H1 (cell line): ENCODE measurements at regions not wholly inside any gene's neighbourhood (a gene's known extent, or its start where the extent isn't known, plus 50 kb on each side); places are given as distances from the start of the nearest gene placed in this dataset.

Source experiments
- CTCF ChIA-PET: fragments of 300-600 bp; sonication (Branson Sonifier 250); formaldehyde crosslinking; loops from one replicate; lab custom pipeline; 2021; ENCODE audit not compliant: partially characterized antibody; lab: Charles Lee
- POLR2A ChIA-PET: fragments of 300-600 bp; sonication (Branson Sonifier 250); formaldehyde crosslinking; loops from one replicate; lab custom pipeline; 2021; ENCODE audit warnings: inconsistent platforms; ENCODE audit not compliant: partially characterized antibody; lab: Charles Lee
- DNase-seq, 2 experiments: peaks; one replicate each; pipeline versions ENCODE4 v3.0.0 to v3.0.0-alpha.2; 2010 to 2022; ENCODE audit warnings: low spot score in 2 of 2, low read depth in 1 of 2, mixed read lengths in 1 of 2
- FAIRE-seq: peaks from 2 replicates; lab custom pipeline; 2011; peaks lifted over from hg19 to GRCh38; lab: Jason Lieb, UNC
- H2AFZ ChIP-seq: 2 replicates; pipeline ENCODE4 v1.8.1; 2012; ENCODE audit warnings: low read length, inconsistent platforms
- H2AK5ac ChIP-seq: 2 replicates; pipeline ENCODE4 v1.6.1; 2013; ENCODE audit warnings: low read depth, low read length
- H2BK120ac ChIP-seq: replicated peaks from 2 replicates; pipeline ENCODE3; 2013; ENCODE audit warnings: low read depth, low read length, inconsistent platforms
- H2BK12ac ChIP-seq: 2 replicates; pipeline ENCODE4 v1.6.1; 2013; ENCODE audit warnings: low read depth, low read length
- H2BK15ac ChIP-seq: 2 replicates; pipeline ENCODE4 v1.6.1; 2013; ENCODE audit warnings: low read length
- H2BK20ac ChIP-seq: 2 replicates; pipeline ENCODE4 v1.6.1; 2013; ENCODE audit warnings: low read length
- H2BK5ac ChIP-seq: 2 replicates; pipeline ENCODE4 v1.6.1; 2013; ENCODE audit warnings: low read depth, low read length
- H3K14ac ChIP-seq: 2 replicates; pipeline ENCODE4 v1.6.1; 2013; ENCODE audit warnings: inconsistent platforms; ENCODE audit not compliant: insufficient read length
- H3K18ac ChIP-seq: 2 replicates; pipeline ENCODE4 v1.6.1; 2013; ENCODE audit warnings: low read length; ENCODE audit errors: extremely low read depth
- H3K23ac ChIP-seq: 2 replicates; pipeline ENCODE4 v1.6.1; 2013; ENCODE audit warnings: inconsistent platforms; ENCODE audit not compliant: insufficient read length
- H3K23me2 ChIP-seq: 2 replicates; pipeline ENCODE4 v1.6.1; 2013; ENCODE audit warnings: low read depth, low read length
- H3K27ac ChIP-seq: 2 replicates; pipeline ENCODE4 v1.6.1; 2011; ENCODE audit warnings: low read depth, low read length, inconsistent platforms
- H3K27me3 ChIP-seq, 4 experiments: replicated peaks in 1 of 4; 1 replicate in 1 of 4; 2 replicates in 3 of 4; pipeline versions ENCODE4 v1.6.1 to v1.8.1; 2011 to 2013; ENCODE audit warnings: low read length in 3 of 4, mild to moderate bottlenecking in 3 of 4, inconsistent platforms in 2 of 4, mixed read lengths in 2 of 4, moderate library complexity in 1 of 4; ENCODE audit not compliant: control insufficient read depth in 3 of 4, insufficient read depth in 3 of 4; ENCODE audit errors: extremely low read depth in 1 of 4
- H3K36me3 ChIP-seq, 4 experiments: 2 replicates each; pipeline versions ENCODE4 v1.6.1 to v1.8.1; 2011 to 2013; ENCODE audit warnings: mild to moderate bottlenecking in 4 of 4, low read length in 3 of 4, moderate library complexity in 2 of 4, control low read depth in 1 of 4, inconsistent platforms in 1 of 4; ENCODE audit not compliant: insufficient read depth in 4 of 4, control insufficient read depth in 2 of 4
- H3K4ac ChIP-seq: replicated peaks from 2 replicates; pipeline ENCODE3; 2013; ENCODE audit warnings: low read length, low read depth, mixed read lengths, inconsistent platforms; ENCODE audit not compliant: insufficient read length
- H3K4me1 ChIP-seq, 4 experiments: replicated peaks in 1 of 4; 1 replicate in 1 of 4; 2 replicates in 3 of 4; pipeline versions ENCODE4 v1.6.1 to v1.8.1; 2011 to 2013; ENCODE audit warnings: low read length in 3 of 4, inconsistent platforms in 2 of 4, mixed read lengths in 1 of 4; ENCODE audit not compliant: insufficient read depth in 4 of 4, control insufficient read depth in 3 of 4
- H3K4me2 ChIP-seq, 2 experiments: 2 replicates each; pipeline versions ENCODE4 v1.6.1 to v1.8.1; 2011 to 2013; ENCODE audit warnings: low read depth in 2 of 2, low read length in 2 of 2, control low read depth in 1 of 2, inconsistent platforms in 1 of 2, mild to moderate bottlenecking in 1 of 2; ENCODE audit not compliant: insufficient read depth in 1 of 2
- H3K4me3 ChIP-seq, 4 experiments: fragments of 200-600, 300-600 bp in 1 of 4; sonication (generic), shearing (Covaris generic), sonication (Bioruptor Twin) in 1 of 4; 2 replicates each; pipeline versions ENCODE4 v1.5.1 to v1.8.1; 2011 to 2016; ENCODE audit warnings: low read length in 4 of 4, low read depth in 3 of 4, control low read depth in 2 of 4, inconsistent platforms in 2 of 4, mild to moderate bottlenecking in 2 of 4, mixed read lengths in 1 of 4, moderate library complexity in 1 of 4; ENCODE audit not compliant: insufficient read depth in 2 of 4; ENCODE audit errors: extremely low read depth in 1 of 4
- H3K56ac ChIP-seq: replicated peaks from 2 replicates; pipeline ENCODE3; 2013; ENCODE audit warnings: low read depth, mild to moderate bottlenecking, mixed read lengths, low read length, inconsistent platforms; ENCODE audit not compliant: insufficient read length
- H3K79me1 ChIP-seq: 2 replicates; pipeline ENCODE4 v1.6.1; 2013; ENCODE audit warnings: low read depth, low read length, control low read depth
- H3K79me2 ChIP-seq, 2 experiments: 2 replicates each; pipeline versions ENCODE4 v1.6.1 to v1.8.1; 2012 to 2013; ENCODE audit warnings: low read length in 2 of 2, mild to moderate bottlenecking in 2 of 2, inconsistent platforms in 1 of 2; ENCODE audit not compliant: insufficient read depth in 2 of 2, control insufficient read depth in 1 of 2
- H3K9ac ChIP-seq, 4 experiments: replicated peaks in 1 of 4; 1 replicate in 1 of 4; 2 replicates in 3 of 4; pipeline versions ENCODE4 v1.6.1 to v1.8.1; 2011 to 2013; ENCODE audit warnings: low read depth in 3 of 4, low read length in 3 of 4, control low read depth in 2 of 4, mild to moderate bottlenecking in 2 of 4, moderate library complexity in 2 of 4, inconsistent platforms in 1 of 4; ENCODE audit errors: extremely low read depth in 1 of 4
- H3K9me3 ChIP-seq, 2 experiments: 2 replicates each; pipeline versions ENCODE4 v1.6.1 to v1.8.1; 2012 to 2013; ENCODE audit warnings: mild to moderate bottlenecking in 2 of 2, moderate library complexity in 2 of 2, control low read depth in 1 of 2, inconsistent platforms in 1 of 2, low read depth in 1 of 2, low read length in 1 of 2, mixed read lengths in 1 of 2; ENCODE audit not compliant: insufficient read depth in 2 of 2
- H4K20me1 ChIP-seq, 2 experiments: replicated peaks in 1 of 2; 2 replicates each; pipeline versions ENCODE3 to v1.8.1; 2011 to 2013; ENCODE audit warnings: inconsistent platforms in 2 of 2, low read length in 2 of 2, mild to moderate bottlenecking in 1 of 2; ENCODE audit not compliant: insufficient read depth in 2 of 2, control insufficient read depth in 1 of 2
- H4K5ac ChIP-seq: 2 replicates; pipeline ENCODE4 v1.6.1; 2013; ENCODE audit warnings: low read length, low read depth, mixed read lengths, inconsistent platforms; ENCODE audit not compliant: insufficient read length
- H4K8ac ChIP-seq: 2 replicates; pipeline ENCODE4 v1.8.0; 2013; ENCODE audit warnings: mild to moderate bottlenecking, moderate library complexity, low read length, inconsistent platforms; ENCODE audit not compliant: insufficient read depth; ENCODE audit errors: extremely low read depth
- H4K91ac ChIP-seq: replicated peaks from 2 replicates; pipeline ENCODE3; 2013; ENCODE audit warnings: low read length, mixed read lengths, inconsistent platforms; ENCODE audit not compliant: insufficient read length
- CBX8 ChIP-seq: fragments of 300-800, 300-1000 bp; sonication (generic); IDR thresholded peaks from 2 replicates; pipeline ENCODE4 v1.7.1; 2016; ENCODE audit warnings: low read depth, low read length, borderline replicate concordance
- EZH2 ChIP-seq: fragments of 200-600 bp; sonication (generic); IDR thresholded peaks from 2 replicates; pipeline ENCODE4 v1.7.1; 2012; ENCODE audit warnings: low read depth, mild to moderate bottlenecking, moderate library complexity, low read length, inconsistent platforms; ENCODE audit not compliant: severe bottlenecking
- GABPA ChIP-seq: IDR thresholded peaks from 2 replicates; pipeline ENCODE4 v1.6.1; 2011; ENCODE audit warnings: mild to moderate bottlenecking, low read length, moderate library complexity, borderline replicate concordance; ENCODE audit not compliant: insufficient read depth
- KDM5A ChIP-seq: fragments of 200-600 bp; IDR thresholded peaks from 2 replicates; pipeline ENCODE4 v1.7.1; 2012; ENCODE audit warnings: mild to moderate bottlenecking, low read length, inconsistent platforms, mixed read lengths
- POU5F1 ChIP-seq: IDR thresholded peaks from 2 replicates; pipeline ENCODE4 v1.6.1; 2011; ENCODE audit warnings: low read depth, mild to moderate bottlenecking, low read length, moderate library complexity
- RNF2 ChIP-seq: fragments of 200-900, 300-1000 bp; sonication (generic); IDR thresholded peaks from 2 replicates; pipeline ENCODE4 v1.7.1; 2016; ENCODE audit warnings: borderline replicate concordance, low read depth, mild to moderate bottlenecking, antibody characterized with exemption, low read length; ENCODE audit not compliant: poor library complexity, severe bottlenecking; ENCODE audit errors: missing control alignments
- SAP30 ChIP-seq: fragments of 300-600 bp; sonication (generic); IDR thresholded peaks from 2 replicates; pipeline ENCODE4 v1.7.1; 2012; ENCODE audit warnings: low read length, moderate library complexity, mild to moderate bottlenecking, inconsistent platforms; ENCODE audit not compliant: insufficient read depth, insufficient replicate concordance
- USF2 ChIP-seq: IDR thresholded peaks from 2 replicates; pipeline ENCODE4 v1.6.1; 2011; ENCODE audit warnings: low read length, improper control_type of control experiment
- YY1 ChIP-seq: IDR thresholded peaks from 2 replicates; pipeline ENCODE4 v1.6.1; 2011; ENCODE audit warnings: low read depth, mild to moderate bottlenecking, low read length
- ZNF274 ChIP-seq: IDR thresholded peaks from 2 replicates; pipeline ENCODE4 v1.7.0; 2012; ENCODE audit warnings: low read length, borderline replicate concordance; ENCODE audit errors: extremely low read depth
- WGBS, 2 experiments: shearing (Covaris generic) in 1 of 2; methylation state at CpG; one replicate each; pipeline versions ENCODE4 v1.1.6 to v1.1.7; 2013 to 2015; ENCODE audit warnings: low lambda C conversion rate in 2 of 2, mixed read lengths in 2 of 2, inconsistent platforms in 1 of 2, low coverage in 1 of 2, missing lambda C conversion rate in 1 of 2; ENCODE audit not compliant: insufficient replicate concordance in 2 of 2, insufficient coverage in 1 of 2, insufficient read length in 1 of 2; ENCODE audit errors: extremely low coverage in 1 of 2, missing lambda C conversion rate in 1 of 2; 5-methylcytosine and 5-hydroxymethylcytosine counted together

- H3K9me3 ChIP-seq: no peaks in the 10 kb centered on the region
- no peak overlapping the region for H3K4me2 ChIP-seq
- no peak overlapping the region for H2BK5ac ChIP-seq
- H2BK15ac ChIP-seq: no peak overlapping the region
- H3K27ac ChIP-seq: no peak overlapping the region
- TF ChIP-seq USF2: no peak
- no peak for TF ChIP-seq EZH2
- TF ChIP-seq RNF2: no peak
- TF ChIP-seq YY1: no peak
- TF ChIP-seq ZNF274: no peak
- no peak for TF ChIP-seq SAP30
- TF ChIP-seq GABPA: no peak
- TF ChIP-seq KDM5A: no peak
- no peak for TF ChIP-seq POU5F1
- TF ChIP-seq CBX8: no peak
- no peaks in the 10 kb centered on the region for H3K79me1 ChIP-seq
- H3K18ac ChIP-seq: no peak overlapping the region
- H3K14ac ChIP-seq: no peak overlapping the region
- H4K20me1 ChIP-seq: no peaks in the 10 kb centered on the region
- H2BK20ac ChIP-seq: no peak overlapping the region
- no peak overlapping the region for H2AFZ ChIP-seq
- no peaks in the 10 kb centered on the region for H3K23me2 ChIP-seq
- no peak overlapping the region for H3K4me3 ChIP-seq
- no peaks in the 10 kb centered on the region for H3K36me3 ChIP-seq
- no peak overlapping the region for H3K23ac ChIP-seq
- H3K27me3 ChIP-seq: no peaks in the 10 kb centered on the region
- no peak overlapping the region for H4K5ac ChIP-seq
- ChIA-PET CTCF (interaction anchor here (1.9 kb wide), 1 partner anchor 10 kb away, joined by 4 read pairs; no protein-coding TSS in a partner anchor), POLR2A (interaction anchor here (0.7 kb wide), 1 partner anchor 95 kb away, joined by 3 read pairs; no protein-coding TSS in a partner anchor)
- H3K4ac ChIP-seq: no peak overlapping the region
- no peak overlapping the region for H2BK12ac ChIP-seq
- 96% methylated on average over 5 of the region's 5 CpGs; no CpG with 5 or more reads in 1 of the 2 experiments for WGBS, 2 experiments
- no peaks in the 10 kb centered on the region for H3K4me1 ChIP-seq
- H2BK120ac ChIP-seq: no peak overlapping the region
- no peak overlapping the region for H2AK5ac ChIP-seq
- FAIRE-seq (peak; percentile 19), DNase-seq (no peak)
- no peak overlapping the region for H3K56ac ChIP-seq
- H3K9ac ChIP-seq: no peak overlapping the region
- no peak overlapping the region for H4K91ac ChIP-seq
- H3K79me2 ChIP-seq: no peaks in the 10 kb centered on the region
- H4K8ac ChIP-seq: no peak overlapping the region
Measured at GRCh38 chr4:177957596-177958360, 515.5 kb upstream of the AGA start.
